Esophagus squamous epithelium (tissue), 4 donors: ENCODE measurements at regions not wholly inside any gene's neighbourhood (a gene's known extent, or its start where the extent isn't known, plus 50 kb on each side); places are given as distances from the start of the nearest gene placed in this dataset.

Experiments used
- POLR2A ChIP-seq, 4 donors: fragments of 450-650 bp; IDR thresholded peaks; one replicate each; pipeline ENCODE4 v1.6.1; 2017; ENCODE audit warnings: antibody characterized with exemption in 4 of 4, mild to moderate bottlenecking in 4 of 4, moderate library complexity in 3 of 4
- TF ChIP-seq, protein P1 (sequence below), 6 experiments: fragments of 450-650 bp in 4 of 6; fragments of 200-600 bp in 2 of 6; sonication (generic) in 2 of 6; IDR thresholded peaks; one replicate each; pipeline ENCODE4 v1.5.1; 2016 to 2019; ENCODE audit warnings: antibody characterized with exemption in 6 of 6, mild to moderate bottlenecking in 4 of 6, moderate library complexity in 4 of 6

DNA sequence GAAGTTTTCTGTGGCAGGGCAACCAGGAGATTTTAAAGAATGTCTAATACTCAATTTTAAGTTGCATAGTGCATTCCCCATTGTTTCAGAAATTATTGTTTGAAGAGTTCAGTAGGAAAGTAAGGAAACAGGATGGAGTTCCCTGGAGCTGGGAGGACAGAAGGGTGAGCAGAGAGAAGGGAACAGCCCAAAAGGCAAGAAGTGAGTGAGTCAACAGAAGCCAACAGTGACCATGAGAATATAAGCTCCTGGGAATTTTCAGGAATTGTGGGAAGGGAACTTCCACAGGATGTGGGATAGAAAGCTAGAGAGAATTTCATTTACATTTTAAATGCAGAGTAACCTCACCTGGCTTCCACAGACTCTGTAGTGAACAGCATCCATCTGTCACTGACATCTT is 268.1 kb upstream of the ATP5MC3 start:
- TF ChIP-seq, protein P1, sequence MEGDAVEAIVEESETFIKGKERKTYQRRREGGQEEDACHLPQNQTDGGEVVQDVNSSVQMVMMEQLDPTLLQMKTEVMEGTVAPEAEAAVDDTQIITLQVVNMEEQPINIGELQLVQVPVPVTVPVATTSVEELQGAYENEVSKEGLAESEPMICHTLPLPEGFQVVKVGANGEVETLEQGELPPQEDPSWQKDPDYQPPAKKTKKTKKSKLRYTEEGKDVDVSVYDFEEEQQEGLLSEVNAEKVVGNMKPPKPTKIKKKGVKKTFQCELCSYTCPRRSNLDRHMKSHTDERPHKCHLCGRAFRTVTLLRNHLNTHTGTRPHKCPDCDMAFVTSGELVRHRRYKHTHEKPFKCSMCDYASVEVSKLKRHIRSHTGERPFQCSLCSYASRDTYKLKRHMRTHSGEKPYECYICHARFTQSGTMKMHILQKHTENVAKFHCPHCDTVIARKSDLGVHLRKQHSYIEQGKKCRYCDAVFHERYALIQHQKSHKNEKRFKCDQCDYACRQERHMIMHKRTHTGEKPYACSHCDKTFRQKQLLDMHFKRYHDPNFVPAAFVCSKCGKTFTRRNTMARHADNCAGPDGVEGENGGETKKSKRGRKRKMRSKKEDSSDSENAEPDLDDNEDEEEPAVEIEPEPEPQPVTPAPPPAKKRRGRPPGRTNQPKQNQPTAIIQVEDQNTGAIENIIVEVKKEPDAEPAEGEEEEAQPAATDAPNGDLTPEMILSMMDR (IDR thresholded peaks at IDR 0.05) = no peak
- no peak for TF ChIP-seq POLR2A (IDR thresholded peaks at IDR 0.05)
